Keratinocyte (primary cell): ENCODE measurements at regions not wholly inside any gene's neighbourhood (a gene's known extent, or its start where the extent isn't known, plus 50 kb on each side); places are given as distances from the start of the nearest gene placed in this dataset.
A peak's percentile ranks its signal among the peaks of the same experiment; 100 is the strongest.

Source experiments
- DNase-seq: peaks from one replicate; pipeline ENCODE4 v3.0.0-alpha.2; 2011; ENCODE audit warnings: low read depth, missing footprints, low spot score
- FAIRE-seq: peaks from 2 replicates; lab custom pipeline; 2011; peaks lifted over from hg19 to GRCh38; lab: Jason Lieb, UNC
- H2AFZ ChIP-seq: 2 replicates; pipeline ENCODE4 v1.6.0; 2012; ENCODE audit warnings: low read length, control low read depth, inconsistent platforms; ENCODE audit not compliant: control insufficient read depth
- H3K27ac ChIP-seq: 2 replicates; pipeline ENCODE4 v1.5.1; 2011; ENCODE audit warnings: low read length; ENCODE audit not compliant: control insufficient read depth, insufficient read depth
- H3K27me3 ChIP-seq: 3 replicates; pipeline ENCODE4 v1.6.0; 2011; ENCODE audit warnings: low read length; ENCODE audit not compliant: control insufficient read depth, insufficient read depth; ENCODE audit errors: extremely low read depth
- H3K36me3 ChIP-seq, 2 experiments: 2 replicates in 1 of 2; 3 replicates in 1 of 2; pipeline ENCODE4 v1.5.1; 2011; ENCODE audit warnings: low read length in 2 of 2, mild to moderate bottlenecking in 1 of 2; ENCODE audit not compliant: control insufficient read depth in 2 of 2, insufficient read depth in 2 of 2; ENCODE audit errors: extremely low read depth in 1 of 2
- H3K4me1 ChIP-seq: 3 replicates; pipeline ENCODE4 v1.5.1; 2011; ENCODE audit warnings: low read length; ENCODE audit not compliant: control insufficient read depth, insufficient read depth; ENCODE audit errors: extremely low read depth
- H3K4me2 ChIP-seq: 3 replicates; pipeline ENCODE4 v1.6.0; 2011; ENCODE audit warnings: low read depth, low read length; ENCODE audit not compliant: control insufficient read depth, insufficient read depth; ENCODE audit errors: extremely low read depth
- H3K4me3 ChIP-seq, 3 experiments: fragments of 200-600 bp in 1 of 3; sonication (generic) in 1 of 3; 2 replicates in 2 of 3; 3 replicates in 1 of 3; pipeline ENCODE4 v1.5.1; 2011 to 2016; ENCODE audit warnings: low read length in 3 of 3, mild to moderate bottlenecking in 3 of 3, control low read depth in 2 of 3, inconsistent platforms in 1 of 3, low read depth in 1 of 3, mixed read lengths in 1 of 3, mixed run types in 1 of 3, moderate library complexity in 1 of 3; ENCODE audit not compliant: control insufficient read depth in 2 of 3, insufficient read depth in 2 of 3; ENCODE audit errors: extremely low read depth in 1 of 3
- H3K79me2 ChIP-seq: 2 replicates; pipeline ENCODE4 v1.6.0; 2012; ENCODE audit warnings: low read length; ENCODE audit not compliant: control insufficient read depth, insufficient read depth
- H3K9ac ChIP-seq: 3 replicates; pipeline ENCODE4 v1.6.0; 2011; ENCODE audit warnings: low read length; ENCODE audit not compliant: control insufficient read depth, insufficient read depth; ENCODE audit errors: extremely low read depth
- H3K9me1 ChIP-seq: 3 replicates; pipeline ENCODE4 v1.6.0; 2011; ENCODE audit warnings: low read length; ENCODE audit not compliant: control insufficient read depth, insufficient read depth; ENCODE audit errors: extremely low read depth
- H3K9me3 ChIP-seq: 2 replicates; pipeline ENCODE4 v1.5.1; 2012; ENCODE audit warnings: low read depth, low read length; ENCODE audit not compliant: control insufficient read depth
- H4K20me1 ChIP-seq: 3 replicates; pipeline ENCODE4 v1.6.0; 2011; ENCODE audit warnings: low read length; ENCODE audit not compliant: control insufficient read depth, insufficient read depth; ENCODE audit errors: extremely low read depth
- EZH2 ChIP-seq: IDR thresholded peaks from one replicate; pipeline ENCODE4 v1.6.1; 2012; ENCODE audit warnings: inconsistent platforms, mild to moderate bottlenecking, low read length, moderate library complexity
- dilution Hi-C: fragments of 300-500 bp; cut with MboI; formaldehyde crosslinking; loops from one replicate; pipeline ENCODE4 v1.7.0; 2020; ENCODE audit warnings: low sequenced_read_pairs; ENCODE audit not compliant: extremely low pct_ligation_motif_present
- TF ChIP-seq, protein P1 (sequence below), 3 experiments: IDR thresholded peaks in 1 of 3; conservative IDR thresholded peaks in 1 of 3; optimal IDR thresholded peaks in 1 of 3; 2 replicates in 2 of 3; 3 replicates in 1 of 3; pipeline versions ENCODE3 to v1.5.1; 2011; ENCODE audit warnings: low read length in 3 of 3, mild to moderate bottlenecking in 3 of 3, moderate library complexity in 2 of 3, control low read depth in 1 of 3, inconsistent platforms in 1 of 3; ENCODE audit not compliant: insufficient read depth in 2 of 3; ENCODE audit errors: extremely low read depth in 1 of 3

DNA sequence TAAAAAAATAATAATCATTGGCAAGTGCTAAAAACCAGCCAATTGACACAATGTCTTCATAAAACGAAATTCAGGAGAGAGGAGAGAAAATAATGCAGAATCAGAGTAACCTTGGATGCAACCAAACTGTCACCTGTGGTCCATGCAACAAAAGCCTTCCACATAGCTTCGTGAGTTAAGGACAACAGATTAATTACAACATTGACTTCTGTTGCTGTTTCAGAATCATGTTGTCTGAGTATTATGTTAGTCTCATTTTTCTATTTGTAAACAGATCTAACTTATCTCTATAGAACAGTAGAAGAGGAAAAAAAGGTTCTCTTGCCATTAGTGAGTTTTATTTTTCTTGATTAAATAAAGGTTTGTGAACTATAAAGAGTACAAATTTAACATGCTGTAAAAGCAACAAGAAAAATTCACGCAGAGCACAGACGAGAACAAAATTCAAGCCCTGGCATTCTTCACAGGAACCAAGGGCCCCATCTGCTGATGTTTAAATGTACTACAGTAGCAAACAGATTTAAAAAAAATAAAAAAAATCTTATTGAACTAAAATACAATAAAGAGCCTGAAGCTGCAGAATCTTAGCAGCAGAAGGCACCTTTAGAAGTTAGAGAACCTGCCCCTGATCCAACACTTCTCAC, 381.1 kb upstream of the PKN2 start:
- Histone ChIP-seq H3K36me3 (no peaks in the 10 kb centered on the region), H3K4me2 (no peak overlapping the region), H4K20me1 (no peaks in the 10 kb centered on the region), H3K27ac (no peak overlapping the region), H3K9ac (no peak overlapping the region), H3K79me2 (no peaks in the 10 kb centered on the region), H3K4me3 (no peak overlapping the region), H3K9me3 (no peaks in the 10 kb centered on the region), H3K27me3 (no peaks in the 10 kb centered on the region), H3K4me1 (no peaks in the 10 kb centered on the region), H3K9me1 (no peaks in the 10 kb centered on the region), H2AFZ (no peak overlapping the region)
- no peak for TF ChIP-seq EZH2
- TF ChIP-seq, protein P1, sequence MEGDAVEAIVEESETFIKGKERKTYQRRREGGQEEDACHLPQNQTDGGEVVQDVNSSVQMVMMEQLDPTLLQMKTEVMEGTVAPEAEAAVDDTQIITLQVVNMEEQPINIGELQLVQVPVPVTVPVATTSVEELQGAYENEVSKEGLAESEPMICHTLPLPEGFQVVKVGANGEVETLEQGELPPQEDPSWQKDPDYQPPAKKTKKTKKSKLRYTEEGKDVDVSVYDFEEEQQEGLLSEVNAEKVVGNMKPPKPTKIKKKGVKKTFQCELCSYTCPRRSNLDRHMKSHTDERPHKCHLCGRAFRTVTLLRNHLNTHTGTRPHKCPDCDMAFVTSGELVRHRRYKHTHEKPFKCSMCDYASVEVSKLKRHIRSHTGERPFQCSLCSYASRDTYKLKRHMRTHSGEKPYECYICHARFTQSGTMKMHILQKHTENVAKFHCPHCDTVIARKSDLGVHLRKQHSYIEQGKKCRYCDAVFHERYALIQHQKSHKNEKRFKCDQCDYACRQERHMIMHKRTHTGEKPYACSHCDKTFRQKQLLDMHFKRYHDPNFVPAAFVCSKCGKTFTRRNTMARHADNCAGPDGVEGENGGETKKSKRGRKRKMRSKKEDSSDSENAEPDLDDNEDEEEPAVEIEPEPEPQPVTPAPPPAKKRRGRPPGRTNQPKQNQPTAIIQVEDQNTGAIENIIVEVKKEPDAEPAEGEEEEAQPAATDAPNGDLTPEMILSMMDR (optimal IDR thresholded peaks at IDR 0.05 in 1 of 3, IDR thresholded peaks at IDR 0.05 in 1 of 3, conservative IDR thresholded peaks at IDR 0.05 in 1 of 3; ENCODE audit: extremely low read depth in 1 of 3, insufficient read depth in 2 of 3, low read length in 3 of 3): peak; percentile 22 to 37 (median 25)
- no peak for DNase-seq
- dilution Hi-C loops: no loop called here
- FAIRE-seq: no peak

GRCh38 chr1:88311265-88311664, 372.8 kb upstream of the PKN2 start:
- Histone ChIP-seq H3K9ac (no peak overlapping the region), H3K4me1 (no peaks in the 10 kb centered on the region), H3K9me3 (no peaks in the 10 kb centered on the region), H3K27ac (no peak overlapping the region), H3K79me2 (no peaks in the 10 kb centered on the region), H4K20me1 (no peaks in the 10 kb centered on the region), H3K4me2 (no peak overlapping the region), H3K9me1 (no peaks in the 10 kb centered on the region), H3K4me3 (no peak overlapping the region), H3K27me3 (no peaks in the 10 kb centered on the region), H3K36me3 (no peaks in the 10 kb centered on the region), H2AFZ (no peak overlapping the region)
- dilution Hi-C loops: no loop called here
- FAIRE-seq (no peak), DNase-seq (no peak)
- TF ChIP-seq, protein P1 (optimal IDR thresholded peaks at IDR 0.05 in 1 of 3, IDR thresholded peaks at IDR 0.05 in 1 of 3, conservative IDR thresholded peaks at IDR 0.05 in 1 of 3; ENCODE audit: extremely low read depth in 1 of 3, insufficient read depth in 2 of 3, low read length in 3 of 3): no peak
- TF ChIP-seq EZH2: no peak
